Testis (tissue), 2 donors: ENCODE measurements at regions not wholly inside any gene's neighbourhood (a gene's known extent, or its start where the extent isn't known, plus 50 kb on each side); places are given as distances from the start of the nearest gene placed in this dataset.

Source experiments
- CTCF ChIP-seq, 3 experiments: fragments of 450-650 bp in 2 of 3; fragments of 200-600 bp in 1 of 3; sonication (generic) in 1 of 3; IDR thresholded peaks; one replicate each; pipeline ENCODE4 v1.5.1; 2016 to 2019; ENCODE audit warnings: antibody characterized with exemption in 3 of 3, mild to moderate bottlenecking in 2 of 3, moderate library complexity in 1 of 3
- POLR2A ChIP-seq: fragments of 450-650 bp; IDR thresholded peaks from one replicate; pipeline ENCODE4 v1.6.1; 2017; ENCODE audit warnings: antibody characterized with exemption, mild to moderate bottlenecking, moderate library complexity

- TF ChIP-seq CTCF (IDR thresholded peaks at IDR 0.05) (no peak), POLR2A (no peak)
Observed at GRCh38 chr10:65319493-65319892, 1606.3 kb upstream of the LRRTM3 start.
